LHCN-M2 (cell line): ENCODE measurements at regions not wholly inside any gene's neighbourhood (a gene's known extent, or its start where the extent isn't known, plus 50 kb on each side); places are given as distances from the start of the nearest gene placed in this dataset.
"Not testable (repeated sequence)": the region's sequence is repeated elsewhere in the genome, so short reads cannot be mapped to it uniquely, and the experiment has no call there.

Source experiments
- DNase-seq: peaks from one replicate; pipeline ENCODE4 v3.0.0-alpha.2; 2012; ENCODE audit warnings: low read depth

- no peak for DNase-seq
These were observed 102.1 kb upstream of the KLF8 start for GRCh38 chrX:56130031-56130430.

GRCh38 chrX:56130436-56130835 is 101.7 kb upstream of the KLF8 start:
- no peak for DNase-seq

GRCh38 chrX:56164135-56164534 is 68.0 kb upstream of the KLF8 start:
- not testable (repeated sequence) for DNase-seq
